CMK (cell line): ENCODE measurements at regions not wholly inside any gene's neighbourhood (a gene's known extent, or its start where the extent isn't known, plus 50 kb on each side); places are given as distances from the start of the nearest gene placed in this dataset.
A peak's percentile ranks its signal among the peaks of the same experiment; 100 is the strongest.
"Not testable (repeated sequence)": the region's sequence is repeated elsewhere in the genome, so short reads cannot be mapped to it uniquely, and the experiment has no call there.

Experiments used
- DNase-seq: peaks from one replicate; pipeline ENCODE4 v3.0.0-alpha.2; 2010; ENCODE audit warnings: low read depth

GRCh38 chr14:56996721-56997399, 186.6 kb upstream of the OTX2 start:
- no peak for DNase-seq

GRCh38 chr14:56995010-56995409, 184.7 kb upstream of the OTX2 start:
- no peak for DNase-seq

- DNase-seq: peak; percentile 57
Observed at GRCh38 chr14:56992332-56992820, 182.1 kb upstream of the OTX2 start.

GRCh38 chr14:56990991-56991627, 180.8 kb upstream of the OTX2 start:
- not testable (repeated sequence) for DNase-seq

- DNase-seq: no peak
Observed at GRCh38 chr14:56989359-56989758, 179.1 kb upstream of the OTX2 start.

GRCh38 chr14:56979936-56980335, 169.7 kb upstream of the OTX2 start:
- DNase-seq: no peak

- no peak for DNase-seq
Observed at GRCh38 chr14:56976211-56976610, 165.9 kb upstream of the OTX2 start.

GRCh38 chr14:56975521-56975920, 165.2 kb upstream of the OTX2 start:
- no peak for DNase-seq

- DNase-seq: no peak
Observed at GRCh38 chr14:56972948-56973347, 162.7 kb upstream of the OTX2 start.

GRCh38 chr14:56964895-56965294, 154.6 kb upstream of the OTX2 start:
- no peak for DNase-seq

GRCh38 chr14:56963381-56963780, 153.1 kb upstream of the OTX2 start:
- DNase-seq: no peak

GRCh38 chr14:56962444-56963080, 152.3 kb upstream of the OTX2 start:
- DNase-seq: no peak

- no peak for DNase-seq
Observed at GRCh38 chr14:56959869-56960268, 149.6 kb upstream of the OTX2 start.

GRCh38 chr14:56959121-56959520, 148.8 kb upstream of the OTX2 start:
- no peak for DNase-seq

- no peak for DNase-seq
Observed at GRCh38 chr14:56956182-56956581, 145.9 kb upstream of the OTX2 start.

GRCh38 chr14:56955745-56956144, 145.5 kb upstream of the OTX2 start:
- no peak for DNase-seq

GRCh38 chr14:56953884-56954283, 143.6 kb upstream of the OTX2 start:
- no peak for DNase-seq

- no peak for DNase-seq
Observed at GRCh38 chr14:56952766-56953473, 142.6 kb upstream of the OTX2 start.

- DNase-seq: no peak
Observed at GRCh38 chr14:56949828-56950227, 139.5 kb upstream of the OTX2 start.

- no peak for DNase-seq
Observed at GRCh38 chr14:56945291-56945690, 135.0 kb upstream of the OTX2 start.

- no peak for DNase-seq
Observed at GRCh38 chr14:56944397-56944796, 134.1 kb upstream of the OTX2 start.

- no peak for DNase-seq
Observed at GRCh38 chr14:56933446-56933845, 123.2 kb upstream of the OTX2 start.
